Urinary bladder (tissue), 3 donors: ENCODE measurements at regions not wholly inside any gene's neighbourhood (a gene's known extent, or its start where the extent isn't known, plus 50 kb on each side); places are given as distances from the start of the nearest gene placed in this dataset.
A peak's percentile ranks its signal among the peaks of the same experiment; 100 is the strongest.

Experiments
- DNase-seq: peaks from one replicate; pipeline ENCODE4 v3.0.0-alpha.2; 2015; ENCODE audit errors: extremely low spot score
- H3K27ac ChIP-seq: one replicate; pipeline ENCODE4 v1.5.1; 2013; ENCODE audit warnings: low read depth, mild to moderate bottlenecking, moderate library complexity
- H3K36me3 ChIP-seq: one replicate; pipeline ENCODE4 v1.6.1; 2013; ENCODE audit warnings: mild to moderate bottlenecking, moderate library complexity; ENCODE audit not compliant: insufficient read depth
- H3K4me1 ChIP-seq: one replicate; pipeline ENCODE4 v1.6.1; 2013; ENCODE audit warnings: mild to moderate bottlenecking, moderate library complexity; ENCODE audit not compliant: insufficient read depth
- H3K4me3 ChIP-seq: one replicate; pipeline ENCODE4 v1.5.1; 2013; ENCODE audit warnings: low read depth, low read length
- WGBS: extraction: QIAGEN DNeasy Blood & Tissue Kit; methylation state at CpG from one replicate; pipeline ENCODE4 v1.1.7; 2013; 5-methylcytosine and 5-hydroxymethylcytosine counted together
- donor health status: healthy with polysubstance abuse.
- donor health status: healthy.

GRCh38 chr9:95778957-95779356 lies 96.5 kb upstream of the ERCC6L2 start:
- WGBS: 39% methylated on average over 3 of the region's 3 CpGs
- Histone ChIP-seq H3K4me3 (no peak overlapping the region), H3K27ac (no peak overlapping the region), H3K4me1 (no peaks in the 10 kb centered on the region), H3K36me3 (no peaks in the 10 kb centered on the region)
- no peak for DNase-seq

DNA sequence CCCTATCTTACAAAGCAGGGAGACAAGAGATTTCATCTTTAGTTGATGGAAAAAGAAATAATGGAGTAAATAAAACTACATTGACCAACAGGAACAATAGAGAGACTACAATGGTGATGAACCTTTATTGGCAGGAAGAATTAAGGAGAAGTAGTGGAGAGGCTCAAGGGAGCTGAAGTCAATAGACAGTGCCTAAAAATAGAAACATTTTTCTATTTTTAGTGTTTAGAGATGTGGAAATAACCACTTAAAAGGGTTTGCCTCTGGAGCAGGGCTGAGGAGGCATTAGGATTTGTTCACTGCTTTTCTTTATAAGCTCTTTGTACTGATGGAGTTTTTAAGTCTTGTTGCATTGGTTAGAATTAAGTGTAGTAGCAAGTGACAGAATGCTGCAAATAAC lies 98.4 kb upstream of the ERCC6L2 start:
- no peaks in the 10 kb centered on the region for H3K36me3 ChIP-seq
- H3K4me3 ChIP-seq: no peak overlapping the region
- H3K27ac ChIP-seq: no peak overlapping the region
- peaks cover 2% of the 10 kb centered on the region for H3K4me1 ChIP-seq
- DNase-seq: no peak

GRCh38 chr9:95776176-95776575 lies 99.3 kb upstream of the ERCC6L2 start:
- Histone ChIP-seq H3K4me3 (no peak overlapping the region), H3K36me3 (no peaks in the 10 kb centered on the region), H3K27ac (no peak overlapping the region), H3K4me1 (peaks cover 2% of the 10 kb centered on the region)
- no peak for DNase-seq

GRCh38 chr9:95775191-95775590 lies 100.3 kb upstream of the ERCC6L2 start:
- Histone ChIP-seq H3K36me3 (no peaks in the 10 kb centered on the region), H3K27ac (no peak overlapping the region), H3K4me1 (peaks cover 2% of the 10 kb centered on the region), H3K4me3 (no peak overlapping the region)
- WGBS: 99% methylated on average over 5 of the region's 5 CpGs
- DNase-seq: no peak

DNA sequence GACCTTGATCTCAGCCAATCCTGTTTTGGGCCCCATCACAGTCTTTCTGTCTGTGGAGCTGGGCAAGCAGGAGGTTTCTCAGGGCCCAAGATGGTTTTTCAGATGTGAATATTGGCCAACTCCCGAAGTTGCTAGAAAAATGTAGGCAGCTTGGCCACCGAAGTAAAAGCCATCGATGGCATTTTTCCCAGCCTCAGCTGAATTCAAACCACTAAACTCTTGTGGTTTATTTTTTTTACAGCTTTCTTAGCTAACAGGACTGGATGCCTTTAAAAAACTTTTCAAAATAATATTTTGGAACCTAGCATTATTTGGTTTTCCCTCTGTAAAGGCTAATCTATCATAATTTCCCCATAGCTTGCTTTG lies 102.5 kb upstream of the ERCC6L2 start:
- no peaks in the 10 kb centered on the region for H3K36me3 ChIP-seq
- no peak overlapping the region for H3K4me3 ChIP-seq
- DNase-seq: no peak
- peaks cover 2% of the 10 kb centered on the region for H3K4me1 ChIP-seq
- 22% methylated on average over 3 of the region's 3 CpGs for WGBS
- H3K27ac ChIP-seq: peak overlapping the region; percentile 71

DNA sequence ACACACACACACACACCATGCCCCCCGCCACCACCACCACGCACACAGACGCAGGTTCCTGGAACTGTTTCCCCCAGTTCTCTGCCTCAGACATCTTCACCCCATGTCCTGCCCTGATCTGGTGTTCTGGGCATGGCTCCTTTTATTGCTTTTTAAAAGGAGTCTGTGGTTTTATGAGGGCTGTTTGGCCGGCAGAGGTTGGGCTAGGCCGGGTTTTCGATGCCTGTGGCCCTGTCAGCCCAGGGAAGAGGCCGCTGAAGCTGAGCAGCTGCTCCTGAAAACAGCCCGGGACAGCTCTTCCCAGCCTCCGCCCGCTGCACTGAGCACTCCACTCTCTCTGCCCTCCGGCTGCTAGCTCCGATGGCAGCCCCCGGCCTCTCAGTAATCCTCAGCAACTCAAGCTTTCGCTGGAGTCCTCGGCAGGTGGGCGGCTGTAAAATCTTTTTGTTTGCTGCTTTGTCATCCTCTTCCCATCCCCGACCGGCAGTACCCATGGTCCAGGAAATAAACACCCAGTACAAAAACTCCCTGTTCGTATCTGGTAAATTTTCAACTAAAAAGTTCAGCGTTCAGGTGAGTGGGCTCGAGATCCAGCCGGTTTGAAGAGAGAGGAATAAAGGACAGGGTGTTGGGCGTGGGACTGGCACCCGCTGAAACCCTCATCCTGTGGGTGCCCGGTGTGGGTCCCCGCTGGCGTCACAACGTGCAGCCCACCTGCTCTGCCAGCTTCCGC lies 103.0 kb upstream of the ERCC6L2 start:
- Histone ChIP-seq H3K36me3 (no peaks in the 10 kb centered on the region), H3K27ac (peak overlapping the region; percentile 71), H3K4me3 (no peak overlapping the region), H3K4me1 (peaks cover 2% of the 10 kb centered on the region)
- WGBS: 22% methylated on average over 29 of the region's 29 CpGs
- DNase-seq: peak; percentile 62

GRCh38 chr9:95771556-95772246 lies 103.8 kb upstream of the ERCC6L2 start:
- 9% methylated on average over 20 of the region's 20 CpGs for WGBS
- Histone ChIP-seq H3K27ac (peak overlapping the region; percentile 60), H3K36me3 (no peaks in the 10 kb centered on the region), H3K4me3 (no peak overlapping the region), H3K4me1 (peaks cover 2% of the 10 kb centered on the region)
- no peak for DNase-seq

- Histone ChIP-seq H3K36me3 (no peaks in the 10 kb centered on the region), H3K4me1 (peaks cover 2% of the 10 kb centered on the region), H3K4me3 (no peak overlapping the region), H3K27ac (peak overlapping the region; percentile 69)
- no peak for DNase-seq
- 55% methylated on average over 7 of the region's 7 CpGs for WGBS
Observed at GRCh38 chr9:95770653-95771131, 104.8 kb upstream of the ERCC6L2 start.

DNA sequence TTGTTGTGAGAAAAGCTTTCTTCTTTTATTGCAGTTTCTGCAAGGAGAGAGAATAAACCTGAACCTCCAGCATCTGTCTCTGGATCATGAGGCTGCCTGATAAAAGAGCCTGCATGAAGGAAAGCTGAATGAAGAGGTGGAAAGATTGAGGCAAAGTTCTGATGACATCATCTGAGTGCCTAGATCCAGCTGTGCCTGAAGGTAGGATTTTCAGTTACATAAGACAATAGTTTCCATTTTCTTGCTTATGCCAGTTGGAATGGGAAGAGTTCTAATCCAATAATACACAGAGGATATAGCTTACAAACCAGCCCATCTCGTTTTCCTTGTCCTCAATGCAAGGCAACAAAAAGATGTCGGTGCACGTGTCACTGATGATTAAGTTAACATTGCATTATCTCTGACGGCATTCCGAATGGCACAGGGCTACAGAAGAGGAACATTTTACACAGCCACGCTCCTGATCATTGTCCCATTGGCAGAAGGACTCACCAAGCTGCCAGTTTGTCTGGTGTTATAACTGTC lies 105.5 kb upstream of the ERCC6L2 start:
- WGBS: 88% methylated on average over 6 of the region's 6 CpGs
- Histone ChIP-seq H3K4me3 (no peak overlapping the region), H3K36me3 (no peaks in the 10 kb centered on the region), H3K27ac (no peak overlapping the region), H3K4me1 (peaks cover 2% of the 10 kb centered on the region)
- DNase-seq: no peak

DNA sequence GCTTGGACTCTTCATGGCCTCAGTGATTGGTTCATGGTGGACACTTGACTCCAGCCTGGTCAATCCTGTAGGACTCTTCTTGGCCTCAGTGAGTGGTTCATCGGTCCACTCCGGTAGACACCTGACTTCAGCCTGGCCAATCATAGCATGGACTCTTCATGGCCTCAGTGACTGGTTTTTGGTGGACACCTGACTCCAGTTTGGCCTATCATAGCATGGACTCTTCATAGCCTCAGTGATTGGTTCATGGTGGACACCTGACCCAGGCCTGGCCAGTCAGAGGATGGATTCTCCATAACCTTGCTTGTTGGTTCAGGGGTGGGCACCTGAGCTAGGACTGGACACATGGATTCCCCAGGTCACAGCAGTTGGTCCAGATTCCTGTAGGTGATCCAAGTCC lies 106.0 kb upstream of the ERCC6L2 start:
- Histone ChIP-seq H3K27ac (peak overlapping the region; percentile 52), H3K4me1 (peaks cover 2% of the 10 kb centered on the region), H3K36me3 (no peaks in the 10 kb centered on the region), H3K4me3 (no peak overlapping the region)
- WGBS: 98% methylated on average over 2 of the region's 2 CpGs
- DNase-seq: no peak

DNA sequence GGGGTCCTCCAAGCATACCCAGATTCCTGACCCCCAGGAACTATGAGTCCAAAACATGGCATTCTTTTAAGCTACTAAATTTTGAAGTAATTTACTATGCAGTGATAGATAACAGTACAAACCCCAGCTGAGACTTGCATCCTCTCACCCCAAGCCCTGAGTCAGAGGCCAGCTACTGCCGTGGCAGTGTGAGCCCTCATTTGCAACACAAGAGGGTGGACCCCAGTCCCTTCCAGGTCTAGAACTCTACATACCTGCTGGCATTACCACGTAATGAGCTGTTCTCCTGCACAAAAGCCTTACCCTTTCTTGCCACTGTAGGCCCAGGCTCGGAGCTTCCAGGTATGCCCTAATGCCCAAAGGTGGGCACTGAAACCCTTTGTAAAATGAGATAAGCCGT lies 108.6 kb upstream of the ERCC6L2 start:
- Histone ChIP-seq H3K27ac (no peak overlapping the region), H3K36me3 (no peaks in the 10 kb centered on the region), H3K4me3 (no peak overlapping the region), H3K4me1 (no peaks in the 10 kb centered on the region)
- 94% methylated on average over 4 of the region's 4 CpGs for WGBS
- DNase-seq: no peak

DNA sequence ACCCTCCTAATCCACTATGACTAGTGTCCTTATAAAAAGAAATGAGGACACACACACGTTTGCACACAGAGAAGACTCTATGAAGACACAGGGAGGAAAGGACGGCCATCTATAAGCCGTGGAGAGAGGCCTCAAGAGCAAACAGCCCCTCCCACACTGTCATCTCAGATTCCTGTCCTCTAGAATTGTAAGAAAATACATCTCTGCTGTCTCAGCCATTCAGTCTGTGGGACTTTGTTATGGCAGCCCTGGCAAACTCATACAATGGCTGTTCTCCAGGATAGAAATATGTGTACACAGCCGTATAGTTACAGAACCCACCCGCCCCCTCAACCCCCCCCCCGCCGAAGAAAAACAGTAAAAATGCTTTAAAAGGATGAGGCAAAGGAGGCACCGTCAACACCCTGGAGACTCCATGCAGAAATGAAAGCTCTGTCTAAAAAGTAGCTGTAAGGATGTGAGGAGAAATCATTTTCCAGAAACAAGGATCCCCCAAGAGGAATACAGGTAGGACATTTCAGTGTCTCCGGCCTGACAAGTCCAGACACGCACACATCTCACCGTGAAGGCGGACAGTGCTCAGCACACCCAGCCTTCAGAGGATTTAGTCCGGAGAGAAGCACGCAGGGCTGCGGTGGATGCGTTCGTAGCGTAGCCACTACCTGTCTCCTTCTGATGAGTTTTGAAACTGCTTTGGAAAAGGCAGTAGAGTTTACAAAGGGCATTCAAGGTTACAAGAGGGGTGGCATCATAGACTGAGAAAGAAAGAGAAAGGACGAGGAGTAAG lies 110.8 kb upstream of the ERCC6L2 start:
- Histone ChIP-seq H3K27ac (peak overlapping the region; percentile 87), H3K4me3 (peak overlapping the region; percentile 28), H3K36me3 (no peaks in the 10 kb centered on the region), H3K4me1 (no peaks in the 10 kb centered on the region)
- no peak for DNase-seq
- 19% methylated on average over 19 of the region's 19 CpGs for WGBS

- H3K4me3 ChIP-seq: no peak overlapping the region
- H3K36me3 ChIP-seq: no peaks in the 10 kb centered on the region
- no peaks in the 10 kb centered on the region for H3K4me1 ChIP-seq
- H3K27ac ChIP-seq: no peak overlapping the region
- no peak for DNase-seq
- 63% methylated on average over 2 of the region's 2 CpGs for WGBS
Observed at GRCh38 chr9:95763983-95764382, 111.5 kb upstream of the ERCC6L2 start.

GRCh38 chr9:95763006-95763405 lies 112.5 kb upstream of the ERCC6L2 start:
- H3K36me3 ChIP-seq: no peaks in the 10 kb centered on the region
- no peak overlapping the region for H3K27ac ChIP-seq
- no peaks in the 10 kb centered on the region for H3K4me1 ChIP-seq
- 98% methylated on average over 3 of the region's 3 CpGs for WGBS
- no peak overlapping the region for H3K4me3 ChIP-seq
- no peak for DNase-seq
